ENCODE measurements at regions not wholly inside any gene's neighbourhood (a gene's known extent, or its start where the extent isn't known, plus 50 kb on each side); places are given as distances from the start of the nearest gene placed in this dataset.
"Not testable (repeated sequence)": the region's sequence is repeated elsewhere in the genome, so short reads cannot be mapped to it uniquely, and the experiment has no call there.

DNA sequence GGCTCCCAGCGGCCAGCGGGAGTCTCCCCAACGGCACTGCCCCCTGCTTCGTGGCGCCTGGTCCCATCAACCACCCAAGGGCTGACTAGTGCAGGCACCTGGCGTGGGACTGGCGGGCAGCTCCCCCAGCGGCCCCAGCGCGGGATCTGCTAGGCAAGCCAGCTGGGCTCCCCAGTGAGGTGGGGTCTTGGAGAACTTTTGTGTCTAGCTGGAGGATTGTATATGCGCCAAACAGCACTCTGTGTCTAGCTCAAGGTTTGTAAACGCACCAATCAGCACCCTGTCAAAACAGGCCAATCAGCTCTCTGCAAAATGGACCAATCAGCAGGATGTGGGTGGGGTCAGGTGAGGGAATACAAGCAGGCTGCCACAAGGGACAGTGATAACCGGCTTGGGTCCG lies 1988.2 kb downstream of the FOXD4L5 start:
- intact Hi-C loops (cut with DNase I); ATAC-seq; DNase-seq (ENCODE audit: low spot score): not testable (repeated sequence)

DNA sequence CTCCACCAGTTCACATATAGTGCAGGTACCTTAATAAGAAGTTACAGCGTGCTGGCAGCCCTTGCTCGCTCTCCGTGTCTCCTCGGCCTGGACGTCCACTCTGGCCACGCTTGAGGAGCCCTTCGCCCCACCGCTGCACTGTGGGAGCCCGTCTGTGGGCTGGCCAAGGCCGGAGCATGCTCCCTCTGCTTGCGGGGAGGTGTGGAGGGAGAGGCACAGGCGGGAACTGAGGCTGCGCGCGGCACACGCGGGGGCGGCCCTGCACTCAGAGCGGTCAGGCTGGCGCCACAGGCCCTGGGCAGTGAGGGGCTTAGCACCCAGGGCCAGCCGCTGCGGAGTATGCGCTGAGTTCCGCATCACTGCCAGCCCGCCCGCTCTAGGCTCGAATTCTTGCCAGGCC lies 1988.6 kb downstream of the FOXD4L5 start:
- intact Hi-C loops (cut with DNase I); DNase-seq (ENCODE audit: low spot score); ATAC-seq: not testable (repeated sequence)

DNA sequence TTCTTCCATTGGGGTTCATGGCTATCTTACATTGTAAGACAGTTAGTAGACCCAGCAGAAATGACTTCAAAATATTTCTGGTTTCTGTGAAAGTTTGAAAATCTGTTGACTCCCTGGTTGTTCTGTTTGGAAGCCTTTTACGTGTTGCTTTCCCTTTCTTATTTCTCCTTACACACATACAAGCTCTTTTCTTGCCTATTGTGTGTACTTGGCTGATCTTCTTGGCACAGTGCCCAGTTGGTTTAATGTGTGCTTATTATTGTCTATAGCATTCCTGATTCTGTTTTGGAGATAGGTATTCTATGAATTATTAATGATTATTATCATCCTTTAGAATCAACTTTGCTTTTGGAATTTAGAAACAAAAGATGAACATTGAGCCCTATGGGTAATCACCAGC lies 1995.0 kb downstream of the FOXD4L5 start:
- intact Hi-C loops (cut with DNase I); ATAC-seq: not testable (repeated sequence)
- peak; percentile 46 for DNase-seq (ENCODE audit: low spot score)

Data from sciatic nerve (tissue), 2 donors.